Omental fat pad (tissue), 3 donors: ENCODE measurements at regions not wholly inside any gene's neighbourhood (a gene's known extent, or its start where the extent isn't known, plus 50 kb on each side); places are given as distances from the start of the nearest gene placed in this dataset.
A peak's percentile ranks its signal among the peaks of the same experiment; 100 is the strongest.

Source experiments
- ATAC-seq: fragments of 150-250 bp; one replicate; pipeline ENCODE4 v1.9.1; 2016; ENCODE audit warnings: mild to moderate bottlenecking, moderate library complexity; ENCODE audit not compliant: low FRiP score
- DNase-seq: peaks from one replicate; pipeline ENCODE4 v3.0.0-alpha.2; 2019; ENCODE audit warnings: low spot score
- TF ChIP-seq, protein P1 (sequence below), 3 donors: fragments of 450-650 bp; IDR thresholded peaks; one replicate each; pipeline ENCODE4 v1.5.1; 2016 to 2017; ENCODE audit warnings: antibody characterized with exemption in 3 of 3, mild to moderate bottlenecking in 3 of 3, moderate library complexity in 2 of 3

- TF ChIP-seq, protein P1, sequence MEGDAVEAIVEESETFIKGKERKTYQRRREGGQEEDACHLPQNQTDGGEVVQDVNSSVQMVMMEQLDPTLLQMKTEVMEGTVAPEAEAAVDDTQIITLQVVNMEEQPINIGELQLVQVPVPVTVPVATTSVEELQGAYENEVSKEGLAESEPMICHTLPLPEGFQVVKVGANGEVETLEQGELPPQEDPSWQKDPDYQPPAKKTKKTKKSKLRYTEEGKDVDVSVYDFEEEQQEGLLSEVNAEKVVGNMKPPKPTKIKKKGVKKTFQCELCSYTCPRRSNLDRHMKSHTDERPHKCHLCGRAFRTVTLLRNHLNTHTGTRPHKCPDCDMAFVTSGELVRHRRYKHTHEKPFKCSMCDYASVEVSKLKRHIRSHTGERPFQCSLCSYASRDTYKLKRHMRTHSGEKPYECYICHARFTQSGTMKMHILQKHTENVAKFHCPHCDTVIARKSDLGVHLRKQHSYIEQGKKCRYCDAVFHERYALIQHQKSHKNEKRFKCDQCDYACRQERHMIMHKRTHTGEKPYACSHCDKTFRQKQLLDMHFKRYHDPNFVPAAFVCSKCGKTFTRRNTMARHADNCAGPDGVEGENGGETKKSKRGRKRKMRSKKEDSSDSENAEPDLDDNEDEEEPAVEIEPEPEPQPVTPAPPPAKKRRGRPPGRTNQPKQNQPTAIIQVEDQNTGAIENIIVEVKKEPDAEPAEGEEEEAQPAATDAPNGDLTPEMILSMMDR (IDR thresholded peaks at IDR 0.05), result no peak
- no peak for DNase-seq
- ATAC-seq, result no peak
Observed at GRCh38 chr3:56860351-56860750, 58.6 kb upstream of the ARHGEF3 start.

GRCh38 chr3:56858331-56858730 is 56.6 kb upstream of the ARHGEF3 start:
- no peak for ATAC-seq
- TF ChIP-seq, protein P1 (IDR thresholded peaks at IDR 0.05), result no peak
- no peak for DNase-seq

GRCh38 chr3:56857178-56857577 is 55.4 kb upstream of the ARHGEF3 start:
- DNase-seq (no peak), ATAC-seq (no peak)
- TF ChIP-seq, protein P1 (IDR thresholded peaks at IDR 0.05), result no peak

DNA sequence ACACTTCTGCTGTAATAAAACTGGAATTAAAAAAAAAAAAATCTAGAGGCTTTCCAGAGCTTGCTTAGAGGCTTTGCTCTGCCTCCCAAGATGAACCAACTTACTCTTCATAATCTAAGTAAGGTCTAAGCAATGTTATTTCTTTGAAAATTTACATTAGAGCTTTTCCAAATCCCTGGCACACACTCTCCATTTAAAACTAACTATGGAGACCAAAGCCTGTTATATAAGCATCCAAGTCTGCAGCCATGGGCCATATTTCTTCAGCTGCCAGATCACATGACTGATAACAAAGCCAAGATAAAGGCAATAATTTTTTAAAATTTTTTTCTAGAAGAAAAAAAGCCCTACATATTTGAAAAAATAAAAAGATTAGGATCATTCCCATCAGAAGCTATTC is 55.0 kb upstream of the ARHGEF3 start:
- ATAC-seq (no peak), DNase-seq (no peak)
- TF ChIP-seq, protein P1 (IDR thresholded peaks at IDR 0.05), result no peak

- TF ChIP-seq, protein P1 (IDR thresholded peaks at IDR 0.05), result peak in 1 of 3 donors; percentile 2
- DNase-seq (no peak), ATAC-seq (no peak)
Observed at GRCh38 chr3:56855856-56856512, 54.2 kb upstream of the ARHGEF3 start.

- TF ChIP-seq, protein P1 (IDR thresholded peaks at IDR 0.05), result no peak
- ATAC-seq (no peak), DNase-seq (no peak)
Observed at GRCh38 chr3:56854856-56855611, 53.3 kb upstream of the ARHGEF3 start.
